Choroid plexus epithelial cell (primary cell): ENCODE measurements at regions not wholly inside any gene's neighbourhood (a gene's known extent, or its start where the extent isn't known, plus 50 kb on each side); places are given as distances from the start of the nearest gene placed in this dataset.

ENCODE experiments used
- DNase-seq: peaks from one replicate; pipeline ENCODE4 v3.0.0-alpha.2; 2010; ENCODE audit warnings: low read depth
- H3K4me3 ChIP-seq: 2 replicates; pipeline ENCODE4 v1.5.1; 2011; ENCODE audit warnings: low read depth, mild to moderate bottlenecking, control low read depth, low read length, moderate library complexity
- TF ChIP-seq, protein P1 (sequence below): conservative IDR thresholded peaks from 2 replicates; pipeline ENCODE4 v1.5.1; 2011; ENCODE audit warnings: low read depth, mild to moderate bottlenecking, control low read depth, inconsistent platforms, low read length, moderate library complexity

- no peak for DNase-seq
- TF ChIP-seq, protein P1, sequence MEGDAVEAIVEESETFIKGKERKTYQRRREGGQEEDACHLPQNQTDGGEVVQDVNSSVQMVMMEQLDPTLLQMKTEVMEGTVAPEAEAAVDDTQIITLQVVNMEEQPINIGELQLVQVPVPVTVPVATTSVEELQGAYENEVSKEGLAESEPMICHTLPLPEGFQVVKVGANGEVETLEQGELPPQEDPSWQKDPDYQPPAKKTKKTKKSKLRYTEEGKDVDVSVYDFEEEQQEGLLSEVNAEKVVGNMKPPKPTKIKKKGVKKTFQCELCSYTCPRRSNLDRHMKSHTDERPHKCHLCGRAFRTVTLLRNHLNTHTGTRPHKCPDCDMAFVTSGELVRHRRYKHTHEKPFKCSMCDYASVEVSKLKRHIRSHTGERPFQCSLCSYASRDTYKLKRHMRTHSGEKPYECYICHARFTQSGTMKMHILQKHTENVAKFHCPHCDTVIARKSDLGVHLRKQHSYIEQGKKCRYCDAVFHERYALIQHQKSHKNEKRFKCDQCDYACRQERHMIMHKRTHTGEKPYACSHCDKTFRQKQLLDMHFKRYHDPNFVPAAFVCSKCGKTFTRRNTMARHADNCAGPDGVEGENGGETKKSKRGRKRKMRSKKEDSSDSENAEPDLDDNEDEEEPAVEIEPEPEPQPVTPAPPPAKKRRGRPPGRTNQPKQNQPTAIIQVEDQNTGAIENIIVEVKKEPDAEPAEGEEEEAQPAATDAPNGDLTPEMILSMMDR, result no peak
- no peak overlapping the region for H3K4me3 ChIP-seq
Measured at GRCh38 chr12:126086242-126086641, 1021.0 kb downstream of the AACS start.

- no peak overlapping the region for H3K4me3 ChIP-seq
- no peak for DNase-seq
- TF ChIP-seq, protein P1, result no peak
Measured at GRCh38 chr12:126087692-126088091, 1022.5 kb downstream of the AACS start.

GRCh38 chr12:126093908-126094307 lies 1028.7 kb downstream of the AACS start:
- H3K4me3 ChIP-seq, result no peak overlapping the region
- DNase-seq, result peak; percentile 6
- TF ChIP-seq, protein P1, result no peak

GRCh38 chr12:126095748-126096510 lies 1030.7 kb downstream of the AACS start:
- TF ChIP-seq, protein P1, result no peak
- no peak for DNase-seq
- H3K4me3 ChIP-seq, result no peak overlapping the region

DNA sequence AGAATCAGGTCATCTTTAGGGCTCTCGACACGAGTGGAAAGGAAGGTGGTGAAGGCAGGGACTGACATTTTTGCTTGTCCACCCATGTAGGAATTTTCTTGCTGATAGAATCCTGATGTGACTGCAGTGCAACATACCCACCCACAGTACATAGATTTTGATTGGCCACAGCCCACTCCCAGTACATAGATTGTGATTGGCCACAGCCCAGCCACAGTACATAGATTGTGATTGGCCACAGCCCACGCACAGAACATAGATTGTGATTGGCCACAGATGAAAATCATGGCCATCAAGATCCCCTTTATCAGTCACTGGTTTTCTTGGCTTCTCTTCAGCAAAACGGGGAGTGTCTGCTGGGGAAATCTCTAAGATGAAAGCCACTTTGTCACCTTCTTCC lies 1041.5 kb downstream of the AACS start:
- TF ChIP-seq, protein P1, result no peak
- DNase-seq, result no peak
- no peak overlapping the region for H3K4me3 ChIP-seq

- TF ChIP-seq, protein P1, result no peak
- H3K4me3 ChIP-seq, result no peak overlapping the region
- no peak for DNase-seq
Measured at GRCh38 chr12:126107659-126108058, 1042.4 kb downstream of the AACS start.

DNA sequence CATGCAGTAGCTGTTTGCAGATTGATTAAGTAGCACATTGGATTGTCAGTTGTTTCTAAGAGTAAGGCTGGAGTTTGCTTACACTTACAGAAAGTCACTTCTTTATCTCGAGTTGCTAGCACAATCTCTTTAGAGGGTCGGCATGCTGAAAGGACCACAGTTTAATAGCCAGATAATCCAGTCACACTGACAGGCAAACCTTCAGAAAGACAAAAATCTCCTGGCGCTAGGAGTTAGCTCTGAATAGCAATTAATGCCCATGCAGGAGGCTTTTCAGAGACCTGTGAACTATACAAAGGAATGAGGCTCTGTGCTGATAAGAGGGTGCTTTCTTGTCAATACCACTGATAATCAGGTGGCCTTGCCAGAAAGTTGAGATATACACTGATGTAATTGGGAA lies 1043.0 kb downstream of the AACS start:
- no peak overlapping the region for H3K4me3 ChIP-seq
- TF ChIP-seq, protein P1, result no peak
- DNase-seq, result no peak
